HPDE6-E6E7 (cell line): ENCODE measurements at regions not wholly inside any gene's neighbourhood (a gene's known extent, or its start where the extent isn't known, plus 50 kb on each side); places are given as distances from the start of the nearest gene placed in this dataset.
A peak's percentile ranks its signal among the peaks of the same experiment; 100 is the strongest.

Experiments
- DNase-seq: peaks from one replicate; pipeline ENCODE4 v3.0.0; 2011; ENCODE audit warnings: missing footprints; ENCODE audit errors: extremely low spot score

DNA sequence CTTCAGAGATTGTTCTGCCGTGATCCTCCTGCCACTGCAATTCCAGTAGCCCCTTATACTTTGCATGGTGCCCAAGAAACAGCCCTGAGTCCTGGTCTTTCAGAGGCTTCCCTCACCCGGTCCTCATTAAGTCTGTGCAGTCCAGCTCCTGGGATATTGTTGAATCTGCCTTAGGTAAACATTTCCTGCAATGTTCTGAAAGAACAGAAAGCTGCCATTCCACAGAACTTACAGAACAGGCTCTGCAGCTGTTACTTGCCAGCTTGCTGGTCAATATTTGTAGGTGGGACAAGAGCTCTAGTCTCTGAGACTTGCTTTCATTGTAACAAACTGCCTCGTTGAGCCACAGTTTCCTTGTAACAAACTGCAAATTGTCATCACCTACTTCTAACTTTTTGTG lies 115.0 kb upstream of the KIF5B start:
- no peak for DNase-seq

DNA sequence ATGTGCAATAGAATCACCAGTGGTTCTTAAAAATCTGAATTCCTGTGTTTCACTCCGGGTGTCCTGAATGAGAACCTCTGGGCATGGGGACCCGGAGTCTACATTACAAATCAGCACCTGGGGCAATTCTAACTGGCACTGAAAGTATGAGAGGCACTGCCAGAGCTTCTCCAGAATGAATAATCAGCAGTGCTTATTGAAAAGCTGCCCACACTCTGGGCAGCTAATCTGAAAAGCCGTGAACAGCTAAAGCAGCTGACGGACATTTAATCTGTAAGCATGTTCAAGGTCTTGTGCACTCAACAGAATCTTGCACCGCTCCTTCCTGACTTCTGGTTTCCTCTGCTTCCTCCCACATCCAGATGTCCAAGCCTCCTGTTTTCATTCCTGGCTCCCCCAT lies 113.3 kb upstream of the KIF5B start:
- no peak for DNase-seq

- no peak for DNase-seq
These were observed 111.2 kb upstream of the KIF5B start for GRCh38 chr10:32167450-32167849.

- DNase-seq: no peak
These were observed 110.1 kb upstream of the KIF5B start for GRCh38 chr10:32166365-32166764.

- DNase-seq: no peak
These were observed 107.5 kb upstream of the KIF5B start for GRCh38 chr10:32163762-32164148.

- DNase-seq: no peak
These were observed 107.0 kb upstream of the KIF5B start for GRCh38 chr10:32163071-32163761.

- DNase-seq: no peak
These were observed 105.4 kb upstream of the KIF5B start for GRCh38 chr10:32161586-32161985.

DNA sequence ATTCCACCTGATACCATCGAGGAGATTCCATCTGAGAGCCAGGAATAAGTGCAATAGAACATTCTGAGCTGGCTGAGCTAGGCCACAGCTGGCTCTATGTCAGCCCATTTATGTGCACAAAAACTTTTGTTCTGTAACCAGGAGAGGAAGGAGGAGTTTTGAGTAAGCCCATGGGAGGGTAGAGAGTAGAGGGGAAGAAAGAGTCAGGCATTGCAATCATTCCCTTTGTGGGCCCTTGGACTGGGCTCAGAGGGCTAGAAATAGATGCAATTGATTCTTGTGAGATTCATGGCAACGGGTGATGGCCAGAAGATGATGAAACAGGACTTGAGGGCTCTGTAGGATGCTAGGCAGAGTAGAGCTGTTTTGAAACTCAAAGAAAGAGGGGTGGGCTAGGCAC lies 104.6 kb upstream of the KIF5B start:
- no peak for DNase-seq

GRCh38 chr10:32159264-32159663 lies 103.0 kb upstream of the KIF5B start:
- no peak for DNase-seq

GRCh38 chr10:32156031-32156495 lies 99.8 kb upstream of the KIF5B start:
- DNase-seq: no peak

DNA sequence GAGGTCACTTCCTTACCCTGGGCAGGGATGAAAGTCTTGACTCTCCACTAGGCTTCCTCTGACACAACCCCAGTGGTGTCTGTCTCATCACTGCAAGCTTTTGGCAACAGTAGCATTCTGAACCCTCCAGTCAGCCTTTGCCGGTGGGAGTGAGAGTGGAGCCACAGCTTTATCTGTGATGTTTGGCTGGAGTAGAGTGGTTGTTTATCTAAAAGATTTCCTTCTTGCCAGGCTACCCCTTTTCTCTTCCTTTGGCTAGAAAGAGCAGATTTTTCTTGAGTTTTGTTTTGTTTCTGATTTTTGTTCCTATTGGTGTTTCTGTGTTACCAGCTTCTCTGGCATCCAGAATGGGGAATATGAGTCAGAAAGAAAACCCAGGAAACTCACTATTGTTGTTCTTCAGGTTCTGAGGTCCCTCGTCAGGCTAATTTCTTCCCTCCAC lies 98.9 kb upstream of the KIF5B start:
- peak; percentile 31 for DNase-seq

DNA sequence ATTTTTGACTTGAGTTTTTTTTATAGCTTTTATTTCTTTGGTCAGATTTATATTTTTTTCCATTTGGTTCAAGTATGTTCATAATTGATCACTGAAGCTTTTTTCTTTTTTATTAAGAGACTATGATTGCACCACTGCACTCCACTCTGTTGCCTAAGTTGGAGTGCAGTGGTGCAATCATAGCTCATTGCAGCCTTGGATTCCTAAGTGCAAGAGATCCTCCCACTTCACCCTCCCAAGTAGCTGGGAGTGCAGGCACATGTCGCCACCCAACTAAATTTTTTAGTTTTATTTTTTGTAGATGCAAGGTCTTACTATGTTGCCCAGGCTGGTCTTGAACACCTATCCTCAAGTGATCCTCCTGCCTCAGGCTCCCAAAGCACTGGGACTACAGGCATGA lies 97.7 kb upstream of the KIF5B start:
- DNase-seq: no peak

GRCh38 chr10:32153252-32153651 lies 97.0 kb upstream of the KIF5B start:
- no peak for DNase-seq

- DNase-seq: no peak
These were observed 95.6 kb upstream of the KIF5B start for GRCh38 chr10:32151871-32152270.

DNA sequence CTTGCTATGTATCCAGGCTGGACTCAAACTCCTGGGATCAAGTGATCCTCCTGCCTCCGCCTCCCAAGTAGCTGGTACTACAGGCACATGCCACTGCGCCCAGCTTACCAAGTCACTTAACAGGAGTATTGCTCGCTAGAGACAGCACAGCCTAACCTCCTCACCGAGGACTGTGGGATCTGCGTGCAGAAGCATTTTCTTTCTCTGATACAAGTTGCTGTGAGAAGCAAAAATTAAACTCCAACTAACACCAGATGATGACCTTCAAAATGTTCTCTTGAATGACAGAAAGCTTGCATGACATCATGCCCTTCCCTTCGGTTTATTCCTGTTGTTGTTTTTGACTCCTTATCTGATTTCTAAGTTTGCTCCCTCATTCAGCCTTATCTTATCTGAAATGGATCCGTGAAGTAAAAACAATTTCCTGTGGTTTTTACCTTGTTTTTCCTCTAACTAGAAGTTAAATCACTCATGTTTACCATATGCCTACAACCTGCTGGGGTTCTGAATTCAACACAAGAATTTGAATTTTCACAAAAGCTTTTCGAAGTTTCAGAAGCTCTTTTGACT lies 94.4 kb upstream of the KIF5B start:
- no peak for DNase-seq

DNA sequence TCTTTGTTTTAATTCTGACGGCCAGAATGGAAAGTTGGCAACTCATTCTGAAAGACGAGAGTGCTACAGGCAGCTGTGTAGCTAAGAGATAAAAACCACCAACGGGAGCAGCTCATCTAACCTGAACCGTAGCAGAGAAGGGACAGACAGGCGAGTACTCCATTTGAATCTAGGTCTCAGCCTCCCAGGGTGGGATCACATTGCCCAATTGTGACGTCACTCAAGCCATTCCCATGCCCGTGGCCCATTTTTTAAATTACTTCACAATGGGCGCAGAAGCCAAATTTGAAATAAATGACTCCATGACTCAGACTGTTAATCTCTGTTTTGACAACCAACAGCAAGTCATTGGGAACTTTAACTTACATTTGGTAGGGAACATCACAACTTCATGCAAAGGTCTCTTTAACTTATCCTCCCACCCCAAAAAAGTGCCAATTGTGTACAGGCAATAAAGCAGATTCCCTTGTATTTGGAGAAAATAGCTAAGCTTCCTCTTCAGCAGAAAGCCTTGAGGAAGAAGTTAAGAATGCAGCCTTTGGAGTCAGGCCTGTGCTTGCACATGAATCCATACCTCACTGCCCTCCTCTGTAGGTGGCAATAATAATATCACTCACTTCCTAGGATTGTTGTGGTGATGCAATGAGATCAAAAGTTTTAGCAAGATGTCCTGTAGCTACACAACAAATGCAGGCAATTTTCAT lies 93.2 kb upstream of the KIF5B start:
- DNase-seq: peak; percentile 27

- DNase-seq: no peak
These were observed 92.6 kb upstream of the KIF5B start for GRCh38 chr10:32148864-32149251.

DNA sequence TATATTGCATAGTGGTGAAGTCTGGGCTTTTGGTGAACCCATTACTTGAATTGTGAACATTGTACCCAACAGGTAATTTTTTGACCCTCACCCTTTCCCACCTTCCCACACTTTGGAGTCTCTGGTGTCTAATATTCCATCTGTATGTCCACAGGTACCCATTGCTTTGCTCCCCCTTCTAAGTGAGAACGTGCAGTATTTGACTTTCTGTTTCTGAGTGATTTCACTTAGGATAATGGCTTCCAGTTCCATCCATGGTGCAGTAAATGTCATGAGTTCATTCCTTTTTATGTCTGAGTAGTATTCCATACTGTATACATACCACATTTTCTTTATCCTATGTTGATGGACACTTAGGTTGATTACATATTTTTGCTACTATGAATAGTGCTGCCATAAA lies 91.5 kb upstream of the KIF5B start:
- no peak for DNase-seq

GRCh38 chr10:32146166-32146565 lies 89.9 kb upstream of the KIF5B start:
- no peak for DNase-seq

DNA sequence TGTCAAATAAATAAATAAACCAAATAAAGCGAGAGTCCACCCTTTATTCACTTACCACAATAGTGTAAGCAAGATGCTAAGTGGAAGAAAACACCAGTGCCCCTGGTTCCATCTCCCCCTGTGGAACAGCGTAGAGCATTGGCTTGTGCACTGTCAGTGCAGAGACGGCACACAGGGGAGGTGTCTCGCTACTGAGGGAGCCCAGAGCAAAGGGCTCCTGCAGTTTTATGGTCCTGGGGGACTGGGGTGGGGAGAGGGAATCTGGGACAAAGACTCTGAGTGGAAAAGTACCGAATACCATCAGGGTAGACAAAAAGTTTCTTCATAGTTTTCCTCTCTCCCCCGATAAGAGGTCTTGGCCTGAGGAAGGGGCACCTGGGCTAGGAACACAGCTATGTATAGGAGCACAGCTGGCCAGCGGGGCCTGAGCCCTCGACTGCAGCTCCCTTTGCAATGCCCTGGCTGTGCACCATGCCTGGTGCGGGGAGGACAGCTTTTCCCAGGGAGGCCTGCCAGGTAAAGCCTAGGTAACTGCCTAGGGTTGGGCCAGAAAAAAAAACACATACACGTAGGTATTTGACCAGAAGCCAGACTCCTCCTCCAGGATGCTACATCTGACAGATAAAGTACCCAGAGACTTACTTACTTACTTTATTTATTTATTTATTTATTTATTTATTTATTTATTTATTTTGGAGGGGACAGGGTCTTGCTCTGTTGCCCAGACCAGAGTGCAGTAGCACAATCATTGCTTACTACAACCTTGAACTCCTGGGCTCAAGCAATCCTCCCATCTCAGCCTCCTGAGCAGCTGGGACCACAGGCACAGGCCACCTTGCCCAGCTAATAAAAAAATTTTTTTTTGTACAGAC lies 88.8 kb upstream of the KIF5B start:
- DNase-seq: no peak

- peak; percentile 34 for DNase-seq
These were observed 87.2 kb upstream of the KIF5B start for GRCh38 chr10:32143302-32143847.

DNA sequence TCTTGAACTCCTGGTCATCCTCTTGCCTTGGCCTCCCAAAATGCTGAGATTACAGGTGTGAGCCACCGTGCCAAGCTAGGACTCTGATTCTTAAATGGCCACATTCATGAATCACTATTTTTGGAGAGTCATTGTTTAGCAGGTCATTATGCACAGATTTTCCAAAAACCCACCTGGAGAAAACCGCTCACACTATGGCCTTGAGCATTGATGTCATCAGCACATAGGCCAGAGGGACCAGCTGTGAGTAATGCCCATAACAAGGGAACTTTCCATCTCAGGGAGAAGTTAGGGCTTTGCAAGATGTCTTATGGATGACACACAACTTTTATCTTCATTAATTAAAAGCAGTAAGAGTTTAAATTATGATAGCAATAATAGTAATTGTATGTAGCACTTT lies 86.4 kb upstream of the KIF5B start:
- no peak for DNase-seq
